ENCODE measurements at regions not wholly inside any gene's neighbourhood (a gene's known extent, or its start where the extent isn't known, plus 50 kb on each side); places are given as distances from the start of the nearest gene placed in this dataset.

DNA sequence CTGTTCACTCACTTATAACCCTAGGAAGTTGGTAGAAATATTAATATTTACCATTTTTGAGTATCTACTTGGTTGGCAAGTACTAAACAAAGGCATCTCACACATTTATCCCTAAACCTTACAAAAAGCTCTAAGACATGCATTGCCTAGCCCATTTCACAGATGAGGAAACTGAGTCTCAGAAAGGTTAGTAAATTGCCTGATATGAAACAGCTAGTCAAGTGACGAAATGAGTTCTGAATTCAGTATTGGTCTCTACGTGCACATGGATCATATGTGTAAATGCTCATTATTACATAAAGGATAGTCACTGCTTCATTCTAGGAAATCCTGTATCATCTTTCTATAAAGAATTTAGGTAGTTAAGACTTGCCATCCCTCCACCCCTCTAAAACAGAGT is 105.1 kb downstream of the BARHL2 start:
- TF ChIP-seq, protein P1, sequence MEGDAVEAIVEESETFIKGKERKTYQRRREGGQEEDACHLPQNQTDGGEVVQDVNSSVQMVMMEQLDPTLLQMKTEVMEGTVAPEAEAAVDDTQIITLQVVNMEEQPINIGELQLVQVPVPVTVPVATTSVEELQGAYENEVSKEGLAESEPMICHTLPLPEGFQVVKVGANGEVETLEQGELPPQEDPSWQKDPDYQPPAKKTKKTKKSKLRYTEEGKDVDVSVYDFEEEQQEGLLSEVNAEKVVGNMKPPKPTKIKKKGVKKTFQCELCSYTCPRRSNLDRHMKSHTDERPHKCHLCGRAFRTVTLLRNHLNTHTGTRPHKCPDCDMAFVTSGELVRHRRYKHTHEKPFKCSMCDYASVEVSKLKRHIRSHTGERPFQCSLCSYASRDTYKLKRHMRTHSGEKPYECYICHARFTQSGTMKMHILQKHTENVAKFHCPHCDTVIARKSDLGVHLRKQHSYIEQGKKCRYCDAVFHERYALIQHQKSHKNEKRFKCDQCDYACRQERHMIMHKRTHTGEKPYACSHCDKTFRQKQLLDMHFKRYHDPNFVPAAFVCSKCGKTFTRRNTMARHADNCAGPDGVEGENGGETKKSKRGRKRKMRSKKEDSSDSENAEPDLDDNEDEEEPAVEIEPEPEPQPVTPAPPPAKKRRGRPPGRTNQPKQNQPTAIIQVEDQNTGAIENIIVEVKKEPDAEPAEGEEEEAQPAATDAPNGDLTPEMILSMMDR (IDR thresholded peaks at IDR 0.05) = no peak
- no peak for TF ChIP-seq POLR2A (IDR thresholded peaks at IDR 0.05)

All from adrenal gland (tissue), 5 donors.